H1 (cell line): ENCODE measurements at regions not wholly inside any gene's neighbourhood (a gene's known extent, or its start where the extent isn't known, plus 50 kb on each side); places are given as distances from the start of the nearest gene placed in this dataset.
A peak's percentile ranks its signal among the peaks of the same experiment; 100 is the strongest.

Experiments
- CTCF ChIA-PET: fragments of 300-600 bp; sonication (Branson Sonifier 250); formaldehyde crosslinking; loops from one replicate; lab custom pipeline; 2021; ENCODE audit not compliant: partially characterized antibody; lab: Charles Lee
- POLR2A ChIA-PET: fragments of 300-600 bp; sonication (Branson Sonifier 250); formaldehyde crosslinking; loops from one replicate; lab custom pipeline; 2021; ENCODE audit warnings: inconsistent platforms; ENCODE audit not compliant: partially characterized antibody; lab: Charles Lee
- DNase-seq, 2 experiments: peaks; one replicate each; pipeline versions ENCODE4 v3.0.0 to v3.0.0-alpha.2; 2010 to 2022; ENCODE audit warnings: low spot score in 2 of 2, low read depth in 1 of 2, mixed read lengths in 1 of 2
- FAIRE-seq: peaks from 2 replicates; lab custom pipeline; 2011; peaks lifted over from hg19 to GRCh38; lab: Jason Lieb, UNC
- H2AFZ ChIP-seq: 2 replicates; pipeline ENCODE4 v1.8.1; 2012; ENCODE audit warnings: low read length, inconsistent platforms
- H2AK5ac ChIP-seq: 2 replicates; pipeline ENCODE4 v1.6.1; 2013; ENCODE audit warnings: low read depth, low read length
- H2BK120ac ChIP-seq: replicated peaks from 2 replicates; pipeline ENCODE3; 2013; ENCODE audit warnings: low read depth, low read length, inconsistent platforms
- H2BK12ac ChIP-seq: 2 replicates; pipeline ENCODE4 v1.6.1; 2013; ENCODE audit warnings: low read depth, low read length
- H2BK15ac ChIP-seq: 2 replicates; pipeline ENCODE4 v1.6.1; 2013; ENCODE audit warnings: low read length
- H2BK20ac ChIP-seq: 2 replicates; pipeline ENCODE4 v1.6.1; 2013; ENCODE audit warnings: low read length
- H2BK5ac ChIP-seq: 2 replicates; pipeline ENCODE4 v1.6.1; 2013; ENCODE audit warnings: low read depth, low read length
- H3K14ac ChIP-seq: 2 replicates; pipeline ENCODE4 v1.6.1; 2013; ENCODE audit warnings: inconsistent platforms; ENCODE audit not compliant: insufficient read length
- H3K18ac ChIP-seq: 2 replicates; pipeline ENCODE4 v1.6.1; 2013; ENCODE audit warnings: low read length; ENCODE audit errors: extremely low read depth
- H3K23ac ChIP-seq: 2 replicates; pipeline ENCODE4 v1.6.1; 2013; ENCODE audit warnings: inconsistent platforms; ENCODE audit not compliant: insufficient read length
- H3K23me2 ChIP-seq: 2 replicates; pipeline ENCODE4 v1.6.1; 2013; ENCODE audit warnings: low read depth, low read length
- H3K27ac ChIP-seq: 2 replicates; pipeline ENCODE4 v1.6.1; 2011; ENCODE audit warnings: low read depth, low read length, inconsistent platforms
- H3K27me3 ChIP-seq, 4 experiments: replicated peaks in 1 of 4; 1 replicate in 1 of 4; 2 replicates in 3 of 4; pipeline versions ENCODE4 v1.6.1 to v1.8.1; 2011 to 2013; ENCODE audit warnings: low read length in 3 of 4, mild to moderate bottlenecking in 3 of 4, inconsistent platforms in 2 of 4, mixed read lengths in 2 of 4, moderate library complexity in 1 of 4; ENCODE audit not compliant: control insufficient read depth in 3 of 4, insufficient read depth in 3 of 4; ENCODE audit errors: extremely low read depth in 1 of 4
- H3K36me3 ChIP-seq, 4 experiments: 2 replicates each; pipeline versions ENCODE4 v1.6.1 to v1.8.1; 2011 to 2013; ENCODE audit warnings: mild to moderate bottlenecking in 4 of 4, low read length in 3 of 4, moderate library complexity in 2 of 4, control low read depth in 1 of 4, inconsistent platforms in 1 of 4; ENCODE audit not compliant: insufficient read depth in 4 of 4, control insufficient read depth in 2 of 4
- H3K4ac ChIP-seq: replicated peaks from 2 replicates; pipeline ENCODE3; 2013; ENCODE audit warnings: low read length, low read depth, mixed read lengths, inconsistent platforms; ENCODE audit not compliant: insufficient read length
- H3K4me1 ChIP-seq, 4 experiments: replicated peaks in 1 of 4; 1 replicate in 1 of 4; 2 replicates in 3 of 4; pipeline versions ENCODE4 v1.6.1 to v1.8.1; 2011 to 2013; ENCODE audit warnings: low read length in 3 of 4, inconsistent platforms in 2 of 4, mixed read lengths in 1 of 4; ENCODE audit not compliant: insufficient read depth in 4 of 4, control insufficient read depth in 3 of 4
- H3K4me2 ChIP-seq, 2 experiments: 2 replicates each; pipeline versions ENCODE4 v1.6.1 to v1.8.1; 2011 to 2013; ENCODE audit warnings: low read depth in 2 of 2, low read length in 2 of 2, control low read depth in 1 of 2, inconsistent platforms in 1 of 2, mild to moderate bottlenecking in 1 of 2; ENCODE audit not compliant: insufficient read depth in 1 of 2
- H3K4me3 ChIP-seq, 4 experiments: fragments of 200-600, 300-600 bp in 1 of 4; sonication (generic), shearing (Covaris generic), sonication (Bioruptor Twin) in 1 of 4; 2 replicates each; pipeline versions ENCODE4 v1.5.1 to v1.8.1; 2011 to 2016; ENCODE audit warnings: low read length in 4 of 4, low read depth in 3 of 4, control low read depth in 2 of 4, inconsistent platforms in 2 of 4, mild to moderate bottlenecking in 2 of 4, mixed read lengths in 1 of 4, moderate library complexity in 1 of 4; ENCODE audit not compliant: insufficient read depth in 2 of 4; ENCODE audit errors: extremely low read depth in 1 of 4
- H3K56ac ChIP-seq: replicated peaks from 2 replicates; pipeline ENCODE3; 2013; ENCODE audit warnings: low read depth, mild to moderate bottlenecking, mixed read lengths, low read length, inconsistent platforms; ENCODE audit not compliant: insufficient read length
- H3K79me1 ChIP-seq: 2 replicates; pipeline ENCODE4 v1.6.1; 2013; ENCODE audit warnings: low read depth, low read length, control low read depth
- H3K79me2 ChIP-seq, 2 experiments: 2 replicates each; pipeline versions ENCODE4 v1.6.1 to v1.8.1; 2012 to 2013; ENCODE audit warnings: low read length in 2 of 2, mild to moderate bottlenecking in 2 of 2, inconsistent platforms in 1 of 2; ENCODE audit not compliant: insufficient read depth in 2 of 2, control insufficient read depth in 1 of 2
- H3K9ac ChIP-seq, 4 experiments: replicated peaks in 1 of 4; 1 replicate in 1 of 4; 2 replicates in 3 of 4; pipeline versions ENCODE4 v1.6.1 to v1.8.1; 2011 to 2013; ENCODE audit warnings: low read depth in 3 of 4, low read length in 3 of 4, control low read depth in 2 of 4, mild to moderate bottlenecking in 2 of 4, moderate library complexity in 2 of 4, inconsistent platforms in 1 of 4; ENCODE audit errors: extremely low read depth in 1 of 4
- H3K9me3 ChIP-seq, 2 experiments: 2 replicates each; pipeline versions ENCODE4 v1.6.1 to v1.8.1; 2012 to 2013; ENCODE audit warnings: mild to moderate bottlenecking in 2 of 2, moderate library complexity in 2 of 2, control low read depth in 1 of 2, inconsistent platforms in 1 of 2, low read depth in 1 of 2, low read length in 1 of 2, mixed read lengths in 1 of 2; ENCODE audit not compliant: insufficient read depth in 2 of 2
- H4K20me1 ChIP-seq, 2 experiments: replicated peaks in 1 of 2; 2 replicates each; pipeline versions ENCODE3 to v1.8.1; 2011 to 2013; ENCODE audit warnings: inconsistent platforms in 2 of 2, low read length in 2 of 2, mild to moderate bottlenecking in 1 of 2; ENCODE audit not compliant: insufficient read depth in 2 of 2, control insufficient read depth in 1 of 2
- H4K5ac ChIP-seq: 2 replicates; pipeline ENCODE4 v1.6.1; 2013; ENCODE audit warnings: low read length, low read depth, mixed read lengths, inconsistent platforms; ENCODE audit not compliant: insufficient read length
- H4K8ac ChIP-seq: 2 replicates; pipeline ENCODE4 v1.8.0; 2013; ENCODE audit warnings: mild to moderate bottlenecking, moderate library complexity, low read length, inconsistent platforms; ENCODE audit not compliant: insufficient read depth; ENCODE audit errors: extremely low read depth
- H4K91ac ChIP-seq: replicated peaks from 2 replicates; pipeline ENCODE3; 2013; ENCODE audit warnings: low read length, mixed read lengths, inconsistent platforms; ENCODE audit not compliant: insufficient read length
- BACH1 ChIP-seq: IDR thresholded peaks from 2 replicates; pipeline ENCODE4 v1.6.1; 2012; ENCODE audit warnings: low read length, improper control_type of control experiment
- CBX5 ChIP-seq: fragments of 300-800, 300-1000 bp; sonication (generic); IDR thresholded peaks from 2 replicates; pipeline ENCODE4 v1.7.1; 2016; ENCODE audit warnings: antibody characterized with exemption, low read length, low read depth
- CEBPB ChIP-seq: IDR thresholded peaks from 2 replicates; pipeline ENCODE4 v1.6.1; 2012; ENCODE audit warnings: low read depth, low read length
- CHD2 ChIP-seq: IDR thresholded peaks from 2 replicates; pipeline ENCODE4 v1.6.1; 2012; ENCODE audit warnings: low read length, improper control_type of control experiment
- EP300 ChIP-seq, 2 experiments: IDR thresholded peaks; 1 replicate in 1 of 2; 2 replicates in 1 of 2; pipeline ENCODE4 v1.6.1; 2011 to 2012; ENCODE audit warnings: low read depth in 2 of 2, low read length in 2 of 2, mild to moderate bottlenecking in 2 of 2, borderline replicate concordance in 1 of 2, inconsistent platforms in 1 of 2, moderate library complexity in 1 of 2
- NANOG ChIP-seq: IDR thresholded peaks from 2 replicates; pipeline ENCODE4 v1.6.1; 2011; ENCODE audit warnings: low read length, low read depth, mild to moderate bottlenecking, inconsistent platforms; ENCODE audit not compliant: insufficient read depth, poor library complexity, severe bottlenecking
- PHF8 ChIP-seq: fragments of 200-600 bp; sonication (generic); conservative IDR thresholded peaks from 2 replicates; pipeline ENCODE4 v1.7.1; 2012; ENCODE audit warnings: low read depth, mild to moderate bottlenecking, inconsistent platforms, low read length, moderate library complexity
- POLR2AphosphoS5 ChIP-seq: IDR thresholded peaks from 2 replicates; pipeline ENCODE4 v1.6.1; 2011; ENCODE audit warnings: low read depth, low read length
- SP4 ChIP-seq: IDR thresholded peaks from 2 replicates; pipeline ENCODE4 v1.6.1; 2012; ENCODE audit warnings: low read length, inconsistent platforms
- TEAD4 ChIP-seq: IDR thresholded peaks from 2 replicates; pipeline ENCODE4 v1.6.1; 2012; ENCODE audit warnings: low read depth, low read length, inconsistent platforms, mixed read lengths
- USF2 ChIP-seq: IDR thresholded peaks from 2 replicates; pipeline ENCODE4 v1.6.1; 2011; ENCODE audit warnings: low read length, improper control_type of control experiment
- WGBS, 2 experiments: shearing (Covaris generic) in 1 of 2; methylation state at CpG; one replicate each; pipeline versions ENCODE4 v1.1.6 to v1.1.7; 2013 to 2015; ENCODE audit warnings: low lambda C conversion rate in 2 of 2, mixed read lengths in 2 of 2, inconsistent platforms in 1 of 2, low coverage in 1 of 2, missing lambda C conversion rate in 1 of 2; ENCODE audit not compliant: insufficient replicate concordance in 2 of 2, insufficient coverage in 1 of 2, insufficient read length in 1 of 2; ENCODE audit errors: extremely low coverage in 1 of 2, missing lambda C conversion rate in 1 of 2; 5-methylcytosine and 5-hydroxymethylcytosine counted together
- TF ChIP-seq, protein P1 (sequence below): IDR thresholded peaks from 2 replicates; pipeline ENCODE4 v1.6.1; 2011; ENCODE audit warnings: low read depth, mild to moderate bottlenecking, low read length; ENCODE audit not compliant: insufficient read depth

DNA sequence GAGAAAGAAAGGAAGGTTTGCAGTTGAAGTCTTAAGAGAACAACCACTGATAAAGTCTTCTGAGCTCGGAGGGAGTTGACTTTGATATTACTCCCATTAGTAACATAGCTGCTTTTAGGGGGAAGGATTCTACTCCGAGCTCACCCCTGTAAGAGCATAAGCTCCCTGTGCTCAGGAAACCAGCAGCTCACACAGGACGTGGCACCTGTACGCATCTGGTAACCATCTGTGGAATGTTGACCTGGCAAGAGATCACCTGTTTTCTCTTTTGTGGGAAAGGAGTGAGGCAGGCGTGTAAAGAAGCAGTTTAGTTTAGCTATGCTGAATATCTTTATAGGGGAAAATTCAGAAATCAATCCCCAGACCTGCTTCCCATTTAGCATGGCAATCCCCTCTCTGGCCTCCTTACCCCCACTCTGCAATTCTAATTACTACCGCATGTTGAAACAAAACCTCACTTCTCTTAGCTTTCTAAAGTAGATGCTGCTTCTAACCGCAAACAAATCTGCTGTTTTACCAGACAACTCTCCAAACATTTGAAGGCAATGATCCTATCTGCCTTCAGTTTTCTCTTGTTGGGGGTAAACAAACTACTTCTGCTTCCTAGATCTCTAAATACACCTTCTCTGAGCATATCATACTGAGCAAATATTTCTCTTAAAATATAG is 121.8 kb upstream of the KCNK1 start:
- no peak overlapping the region; the same call in 1 of the 2 replicates for H3K18ac ChIP-seq
- no peaks in the 10 kb centered on the region for H3K79me1 ChIP-seq
- H4K91ac ChIP-seq: no peak overlapping the region
- H3K36me3 ChIP-seq: no peaks in the 10 kb centered on the region
- H3K4me3 ChIP-seq: no peak overlapping the region
- H2AK5ac ChIP-seq: no peak overlapping the region
- no peak overlapping the region for H3K23ac ChIP-seq
- H3K56ac ChIP-seq: no peak overlapping the region
- no peak overlapping the region for H4K8ac ChIP-seq
- H3K27ac ChIP-seq: no peak overlapping the region
- no peak overlapping the region for H2BK15ac ChIP-seq
- ChIA-PET POLR2A (no interaction called here), CTCF (interaction anchor here (0.6 to 1.9 kb wide), 8 partner anchors 11 to 858 kb away, joined by 3 to 7 read pairs (median 3); no protein-coding TSS in a partner anchor)
- H3K9me3 ChIP-seq: peaks cover 4 to 12% of the 10 kb centered on the region in 2 experiments; a peak in 3 of 4 replicates
- no peaks in the 10 kb centered on the region for H3K79me2 ChIP-seq
- H3K23me2 ChIP-seq: no peaks in the 10 kb centered on the region
- FAIRE-seq (no peak), DNase-seq (no peak)
- peak overlapping the region in 1 of 2 experiments; percentile 24; a peak in 2 of 4 replicates for H3K4me2 ChIP-seq
- no peak overlapping the region for H2BK12ac ChIP-seq
- no peaks in the 10 kb centered on the region for H3K27me3 ChIP-seq
- no peak overlapping the region for H3K9ac ChIP-seq
- H2BK5ac ChIP-seq: no peak overlapping the region
- H4K5ac ChIP-seq: no peak overlapping the region
- 56% methylated on average over 7 of the region's 7 CpGs; no CpG with 5 or more reads in 1 of the 2 experiments for WGBS, 2 experiments
- H3K4ac ChIP-seq: no peak overlapping the region
- no peaks in the 10 kb centered on the region for H4K20me1 ChIP-seq
- no peak overlapping the region for H2BK120ac ChIP-seq
- peaks cover 0 to 4% (median 0%) of the 10 kb centered on the region in 4 experiments; a peak in 3 of 7 replicates for H3K4me1 ChIP-seq
- H3K14ac ChIP-seq: no peak overlapping the region
- no peak overlapping the region for H2BK20ac ChIP-seq
- peak overlapping the region; percentile 70 for H2AFZ ChIP-seq
- TF ChIP-seq TEAD4 (no peak), USF2 (no peak), POLR2AphosphoS5 (no peak), SP4 (no peak), EP300 (IDR thresholded peaks at IDR 0.05; ENCODE audit: borderline replicate concordance in 1 of 2, low read depth in 2 of 2, low read length in 2 of 2) (no peak), CBX5 (no peak), BACH1 (no peak), NANOG (no peak), PHF8 (no peak), CHD2 (no peak), CEBPB (no peak)
- TF ChIP-seq, protein P1, sequence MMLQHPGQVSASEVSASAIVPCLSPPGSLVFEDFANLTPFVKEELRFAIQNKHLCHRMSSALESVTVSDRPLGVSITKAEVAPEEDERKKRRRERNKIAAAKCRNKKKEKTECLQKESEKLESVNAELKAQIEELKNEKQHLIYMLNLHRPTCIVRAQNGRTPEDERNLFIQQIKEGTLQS: no peak
